Heart left ventricle (tissue), 16 donors: ENCODE measurements at regions not wholly inside any gene's neighbourhood (a gene's known extent, or its start where the extent isn't known, plus 50 kb on each side); places are given as distances from the start of the nearest gene placed in this dataset.
"Not testable (repeated sequence)": the region's sequence is repeated elsewhere in the genome, so short reads cannot be mapped to it uniquely, and the experiment has no call there.

Source experiments
- ATAC-seq, 4 donors: fragments of 200-7000 bp; cut with Tn5 transposase; one replicate each; pipeline ENCODE4 v1.9.1; 2020 to 2022; ENCODE audit warnings: moderate library complexity in 4 of 4, mild to moderate bottlenecking in 3 of 4, moderate number of reproducible peaks in 1 of 4
- DNase-seq, 5 donors: peaks; one replicate each; pipeline ENCODE4 v3.0.0-alpha.2; 2020
- H3K27ac ChIP-seq, 12 donors: fragments of 200-600 bp; sonication (generic) in 4 of 12; one replicate each; pipeline versions ENCODE4 v1.5.0 to v1.8.0; 2016 to 2022; ENCODE audit warnings: mild to moderate bottlenecking in 2 of 12
- H3K27me3 ChIP-seq, 9 donors: fragments of 200-600 bp; sonication (generic) in 2 of 9; one replicate each; pipeline versions ENCODE4 v1.5.1 to v1.8.0; 2016 to 2022; ENCODE audit warnings: mild to moderate bottlenecking in 3 of 9
- H3K36me3 ChIP-seq, 9 donors: fragments of 200-600 bp; sonication (generic) in 2 of 9; one replicate each; pipeline versions ENCODE4 v1.5.0 to v1.8.0; 2018 to 2022; ENCODE audit warnings: mild to moderate bottlenecking in 2 of 9
- H3K4me1 ChIP-seq, 12 donors: fragments of 200-600 bp; sonication (generic) in 4 of 12; one replicate each; pipeline versions ENCODE4 v1.5.0 to v1.8.0; 2016 to 2022; ENCODE audit warnings: mild to moderate bottlenecking in 3 of 12
- H3K4me3 ChIP-seq, 12 donors: fragments of 200-600 bp; sonication (generic) in 4 of 12; one replicate each; pipeline versions ENCODE4 v1.5.0 to v1.8.0; 2017 to 2022; ENCODE audit warnings: mild to moderate bottlenecking in 9 of 12, moderate library complexity in 4 of 12
- H3K9me3 ChIP-seq, 12 donors: fragments of 200-600 bp; sonication (generic) in 4 of 12; one replicate each; pipeline versions ENCODE4 v1.5.0 to v1.8.0; 2016 to 2022; ENCODE audit warnings: mild to moderate bottlenecking in 1 of 12
- CTCF ChIP-seq, 12 donors: fragments of 200-600 bp; sonication (generic) in 4 of 12; IDR thresholded peaks; one replicate each; pipeline versions ENCODE4 v1.5.0 to v1.8.0; 2018 to 2022; ENCODE audit warnings: antibody characterized with exemption in 12 of 12, mild to moderate bottlenecking in 5 of 12
- POLR2A ChIP-seq, 2 donors: fragments of 450-650 bp; IDR thresholded peaks; one replicate each; pipeline ENCODE4 v1.6.1; 2017; ENCODE audit warnings: antibody characterized with exemption in 2 of 2, mild to moderate bottlenecking in 2 of 2, moderate library complexity in 2 of 2
- WGBS, 4 donors: extraction: QIAGEN DNeasy Blood & Tissue Kit in 2 of 4; methylation state at CpG; one replicate each; pipeline versions ENCODE4 v1.1.5 to v1.1.7; 2013 to 2018; 5-methylcytosine and 5-hydroxymethylcytosine counted together
- intact Hi-C, 10 donors: fragments of 100-400 bp; cut with DNase I; formaldehyde crosslinking; loops; one replicate each; pipeline versions ENCODE4 v1.11.1 to v1.14.2; 2022
- donor health status: ischemic (EF 13 %, LVEDD 7.1; RV severe dilation, severe dysfunction).
- donor health status: healthy with polysubstance abuse.
- donor health status: DM: no; HTN: yes; CAD: no.
- donor health status: DM: no; HTN: no; CAD: no.
- donor health status: ischemic (EF 25% LVEDD 6.9; RV normal size, moderate dysfunction).
- donor health status: ischemic (EF 25% LVEDD 5.7; RV mildly dilated, moderate dysfunction).
- donor health status: healthy.
- donor health status: DM: yes; HTN: yes; CAD: no.
- donor health status: ischemic (EF 35%, LVEDD 5.7; RV mildly dilated, moderate dysfunction).
- donor health status: nonischemic (EF 11% LVEDD 7.7; RV severe dilation, severe dysfunction).
- donor health status: DM: yes; HTN: yes; CAD: no.
- donor health status: PGD.
- donor health status: ischemic (EF 29% LVEDD 5.4; RV normal size, mild dysfunction).
- donor health status: nonischemic (EF 23%, LVEDD 6.1; RV moderate dilation, normal function).

DNA sequence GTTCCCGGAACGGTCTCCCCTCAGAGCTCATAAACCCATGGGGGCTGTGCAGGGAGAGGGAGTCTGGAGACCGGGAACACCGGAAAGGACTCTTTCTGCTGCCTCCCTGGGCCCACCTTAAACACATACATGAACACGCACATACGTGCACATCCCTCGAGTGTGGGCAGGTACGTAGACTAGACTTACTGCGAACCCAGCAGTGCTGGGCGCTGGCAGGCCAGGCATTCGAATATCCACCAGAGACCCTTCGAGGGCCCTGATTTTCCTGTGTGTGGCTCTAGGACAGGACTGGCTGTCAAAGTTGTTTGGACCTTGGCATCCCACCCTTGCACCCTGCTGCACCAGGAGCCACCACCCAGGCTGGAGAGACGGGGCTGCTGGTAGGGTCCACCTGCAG is 102.7 kb downstream of the PLXNA1 start:
- intact Hi-C loops, result no loop called here
- WGBS, 4 donors, result 88 to 93% (median 89%) methylated on average over 5 to 13 of the region's 13 CpGs
- Histone ChIP-seq H3K9me3 (no peaks in the 10 kb centered on the region), H3K27me3 (no peaks in the 10 kb centered on the region), H3K27ac (no peak overlapping the region), H3K36me3 (no peaks in the 10 kb centered on the region), H3K4me3 (no peak overlapping the region), H3K4me1 (peaks cover 0 to 9% (median 0%) of the 10 kb centered on the region in 12 donors)
- peak in 1 of 5 donors; percentile 23 for DNase-seq
- no peak for ATAC-seq
- TF ChIP-seq CTCF (IDR thresholded peaks at IDR 0.05) (no peak), POLR2A (IDR thresholded peaks at IDR 0.05) (no peak)

- ATAC-seq, H3K4me3 ChIP-seq, H3K36me3 ChIP-seq, H3K27me3 ChIP-seq, H3K27ac ChIP-seq, H3K9me3 ChIP-seq, intact Hi-C loops, H3K4me1 ChIP-seq: not testable (repeated sequence)
- peak in 1 of 5 donors; percentile 15 for DNase-seq
- WGBS, 4 donors, result 87 to 91% (median 89%) methylated on average over 13 of the region's 13 CpGs
These were observed 103.7 kb downstream of the PLXNA1 start for GRCh38 chr3:127086591-127086990.

DNA sequence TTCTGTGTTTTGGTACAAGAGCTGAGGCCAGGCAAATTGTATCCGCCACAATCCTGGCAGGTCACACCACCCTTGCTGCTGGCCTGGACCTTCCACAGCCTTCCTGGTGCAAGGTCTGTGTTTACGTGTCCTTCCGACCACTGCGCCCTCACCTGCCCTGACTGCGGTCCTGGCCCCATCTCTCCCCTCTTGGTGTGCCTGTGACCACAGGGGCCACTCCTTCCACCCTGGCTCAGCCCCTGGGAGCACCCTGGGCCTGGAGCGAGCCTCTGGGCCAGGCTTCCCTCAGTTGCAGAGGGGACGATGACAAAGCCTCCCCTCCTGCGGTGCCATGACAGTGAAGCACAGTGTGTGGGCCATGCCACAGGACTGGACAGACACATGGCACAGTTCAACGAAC is 104.5 kb downstream of the PLXNA1 start:
- no peak for ATAC-seq
- no peaks in the 10 kb centered on the region for H3K9me3 ChIP-seq
- peaks cover 0 to 9% (median 0%) of the 10 kb centered on the region in 12 donors for H3K4me1 ChIP-seq
- no peak overlapping the region for H3K4me3 ChIP-seq
- H3K27me3 ChIP-seq, result no peaks in the 10 kb centered on the region
- no peak overlapping the region for H3K27ac ChIP-seq
- intact Hi-C loops, result no loop called here
- TF ChIP-seq POLR2A (IDR thresholded peaks at IDR 0.05) (no peak), CTCF (IDR thresholded peaks at IDR 0.05) (no peak)
- WGBS, 4 donors, result 83 to 92% (median 87%) methylated on average over 9 of the region's 9 CpGs
- DNase-seq, result peak in 1 of 5 donors; percentile 47
- H3K36me3 ChIP-seq, result no peaks in the 10 kb centered on the region

GRCh38 chr3:127088511-127089351 is 104.2 kb upstream of the PRR23E start:
- Histone ChIP-seq H3K27me3 (no peaks in the 10 kb centered on the region), H3K4me1 (peaks cover 0 to 9% (median 0%) of the 10 kb centered on the region in 12 donors), H3K36me3 (no peaks in the 10 kb centered on the region), H3K9me3 (no peaks in the 10 kb centered on the region), H3K4me3 (no peak overlapping the region), H3K27ac (no peak overlapping the region)
- DNase-seq (peak in 1 of 5 donors; percentile 35), ATAC-seq (no peak)
- TF ChIP-seq POLR2A (IDR thresholded peaks at IDR 0.05) (no peak), CTCF (IDR thresholded peaks at IDR 0.05) (no peak)
- intact Hi-C loops, result no loop called here
- 75 to 80% (median 78%) methylated on average over 15 to 20 of the region's 20 CpGs for WGBS, 4 donors
